T1000 (cell line): ENCODE measurements at regions not wholly inside any gene's neighbourhood (a gene's known extent, or its start where the extent isn't known, plus 50 kb on each side); places are given as distances from the start of the nearest gene placed in this dataset.
"Not testable (repeated sequence)": the region's sequence is repeated elsewhere in the genome, so short reads cannot be mapped to it uniquely, and the experiment has no call there.

Source experiments
- DNase-seq: peaks from one replicate; lab custom pipeline; 2025; ENCODE audit warnings: mixed read lengths; lab: John Stamatoyannopoulos, UW

GRCh38 chr19:20388706-20389225 lies 176.8 kb downstream of the ZNF737 start:
- DNase-seq = no peak

GRCh38 chr19:20385061-20385460 lies 180.5 kb downstream of the ZNF737 start:
- DNase-seq = no peak

GRCh38 chr19:20371911-20372310 lies 193.7 kb downstream of the ZNF737 start:
- DNase-seq = no peak

GRCh38 chr19:20371304-20371703 lies 194.3 kb downstream of the ZNF737 start:
- DNase-seq = not testable (repeated sequence)

GRCh38 chr19:20367811-20368294 lies 197.7 kb downstream of the ZNF737 start:
- no peak for DNase-seq

GRCh38 chr19:20365146-20365545 lies 198.1 kb downstream of the ZNF486 start:
- no peak for DNase-seq

- no peak for DNase-seq
These were observed 193.1 kb downstream of the ZNF486 start for GRCh38 chr19:20359933-20360720.

GRCh38 chr19:20358841-20359465 lies 191.9 kb downstream of the ZNF486 start:
- DNase-seq = not testable (repeated sequence)

GRCh38 chr19:20357921-20358320 lies 190.9 kb downstream of the ZNF486 start:
- no peak for DNase-seq

GRCh38 chr19:20351244-20351643 lies 184.2 kb downstream of the ZNF486 start:
- DNase-seq = no peak

GRCh38 chr19:20349206-20349605 lies 182.2 kb downstream of the ZNF486 start:
- DNase-seq = no peak

- DNase-seq = no peak
These were observed 172.4 kb downstream of the ZNF486 start for GRCh38 chr19:20339444-20339843.

GRCh38 chr19:20334760-20335159 lies 167.7 kb downstream of the ZNF486 start:
- DNase-seq = no peak

GRCh38 chr19:20333508-20333907 lies 166.5 kb downstream of the ZNF486 start:
- no peak for DNase-seq

- DNase-seq = no peak
These were observed 158.1 kb downstream of the ZNF486 start for GRCh38 chr19:20325151-20325550.

- no peak for DNase-seq
These were observed 154.2 kb downstream of the ZNF486 start for GRCh38 chr19:20321139-20321763.

GRCh38 chr19:20320191-20320590 lies 153.2 kb downstream of the ZNF486 start:
- no peak for DNase-seq

GRCh38 chr19:20318616-20319015 lies 151.6 kb downstream of the ZNF486 start:
- DNase-seq = no peak

GRCh38 chr19:20315543-20315942 lies 148.5 kb downstream of the ZNF486 start:
- DNase-seq = no peak

GRCh38 chr19:20313894-20314293 lies 146.9 kb downstream of the ZNF486 start:
- DNase-seq = no peak

GRCh38 chr19:20307127-20307526 lies 140.1 kb downstream of the ZNF486 start:
- no peak for DNase-seq

- not testable (repeated sequence) for DNase-seq
These were observed 129.3 kb downstream of the ZNF486 start for GRCh38 chr19:20296314-20296713.

- DNase-seq = no peak
These were observed 127.2 kb downstream of the ZNF486 start for GRCh38 chr19:20294181-20294580.
